ENCODE measurements at regions not wholly inside any gene's neighbourhood (a gene's known extent, or its start where the extent isn't known, plus 50 kb on each side); places are given as distances from the start of the nearest gene placed in this dataset.

- TF ChIP-seq SIN3A (IDR thresholded peaks at IDR 0.05; ENCODE audit: borderline replicate concordance, insufficient read depth, low read length) (no peak), POLR2AphosphoS5 (IDR thresholded peaks at IDR 0.05; ENCODE audit: low read depth, low read length) (no peak), REST (IDR thresholded peaks at IDR 0.05; ENCODE audit: insufficient read depth in 1 of 2, low read depth in 2 of 2, low read length in 2 of 2) (no peak), TAF1 (IDR thresholded peaks at IDR 0.05; ENCODE audit: borderline replicate concordance, insufficient read depth, low read length) (no peak), FOXP2 (optimal IDR thresholded peaks at IDR 0.05; ENCODE audit: borderline replicate concordance, extremely low read depth, extremely low read length, insufficient read depth) (no peak)
Observed at GRCh38 chr10:55311848-55312635, 511.0 kb upstream of the PCDH15 start.

GRCh38 chr10:55310143-55310542 lies 509.1 kb upstream of the PCDH15 start:
- no peak for TF ChIP-seq FOXP2 (optimal IDR thresholded peaks at IDR 0.05; ENCODE audit: borderline replicate concordance, extremely low read depth, extremely low read length, insufficient read depth)
- no peak for TF ChIP-seq SIN3A (IDR thresholded peaks at IDR 0.05; ENCODE audit: borderline replicate concordance, insufficient read depth, low read length)
- TF ChIP-seq REST (IDR thresholded peaks at IDR 0.05; ENCODE audit: insufficient read depth in 1 of 2, low read depth in 2 of 2, low read length in 2 of 2) = no peak
- no peak for TF ChIP-seq TAF1 (IDR thresholded peaks at IDR 0.05; ENCODE audit: borderline replicate concordance, insufficient read depth, low read length)
- no peak for TF ChIP-seq POLR2AphosphoS5 (IDR thresholded peaks at IDR 0.05; ENCODE audit: low read depth, low read length)

GRCh38 chr10:55305285-55305684 lies 504.3 kb upstream of the PCDH15 start:
- TF ChIP-seq TAF1 (IDR thresholded peaks at IDR 0.05; ENCODE audit: borderline replicate concordance, insufficient read depth, low read length) (no peak), REST (IDR thresholded peaks at IDR 0.05; ENCODE audit: insufficient read depth in 1 of 2, low read depth in 2 of 2, low read length in 2 of 2) (no peak), FOXP2 (optimal IDR thresholded peaks at IDR 0.05; ENCODE audit: borderline replicate concordance, extremely low read depth, extremely low read length, insufficient read depth) (no peak), POLR2AphosphoS5 (IDR thresholded peaks at IDR 0.05; ENCODE audit: low read depth, low read length) (no peak), SIN3A (IDR thresholded peaks at IDR 0.05; ENCODE audit: borderline replicate concordance, insufficient read depth, low read length) (no peak)

- TF ChIP-seq SIN3A (IDR thresholded peaks at IDR 0.05; ENCODE audit: borderline replicate concordance, insufficient read depth, low read length) (no peak), POLR2AphosphoS5 (IDR thresholded peaks at IDR 0.05; ENCODE audit: low read depth, low read length) (no peak)
Observed at GRCh38 chr10:55287346-55287745, 486.3 kb upstream of the PCDH15 start.

GRCh38 chr10:55283031-55283430 lies 482.0 kb upstream of the PCDH15 start:
- TF ChIP-seq TAF1 (IDR thresholded peaks at IDR 0.05; ENCODE audit: borderline replicate concordance, insufficient read depth, low read length) (no peak), FOXP2 (optimal IDR thresholded peaks at IDR 0.05; ENCODE audit: borderline replicate concordance, extremely low read depth, extremely low read length, insufficient read depth) (no peak)

- no peak for TF ChIP-seq REST (IDR thresholded peaks at IDR 0.05; ENCODE audit: insufficient read depth in 1 of 2, low read depth in 2 of 2, low read length in 2 of 2)
- TF ChIP-seq FOXP2 (optimal IDR thresholded peaks at IDR 0.05; ENCODE audit: borderline replicate concordance, extremely low read depth, extremely low read length, insufficient read depth) = no peak
- no peak for TF ChIP-seq SIN3A (IDR thresholded peaks at IDR 0.05; ENCODE audit: borderline replicate concordance, insufficient read depth, low read length)
- TF ChIP-seq POLR2AphosphoS5 (IDR thresholded peaks at IDR 0.05; ENCODE audit: low read depth, low read length) = no peak
- TF ChIP-seq TAF1 (IDR thresholded peaks at IDR 0.05; ENCODE audit: borderline replicate concordance, insufficient read depth, low read length) = no peak
Observed at GRCh38 chr10:55280696-55281095, 479.7 kb upstream of the PCDH15 start.
